C4-2B (cell line): ENCODE measurements at regions not wholly inside any gene's neighbourhood (a gene's known extent, or its start where the extent isn't known, plus 50 kb on each side); places are given as distances from the start of the nearest gene placed in this dataset.

Experiments used
- H3K27ac ChIP-seq: fragments of 450-650 bp; 2 replicates; pipeline ENCODE4 v1.5.1; 2017
- ZFX ChIP-seq: fragments of 450-650 bp; IDR thresholded peaks from 2 replicates; pipeline ENCODE4 v1.6.1; 2017
- TF ChIP-seq, protein P1 (sequence below): fragments of 450-650 bp; conservative IDR thresholded peaks from 2 replicates; pipeline ENCODE4 v1.5.1; 2017; ENCODE audit warnings: mild to moderate bottlenecking

DNA sequence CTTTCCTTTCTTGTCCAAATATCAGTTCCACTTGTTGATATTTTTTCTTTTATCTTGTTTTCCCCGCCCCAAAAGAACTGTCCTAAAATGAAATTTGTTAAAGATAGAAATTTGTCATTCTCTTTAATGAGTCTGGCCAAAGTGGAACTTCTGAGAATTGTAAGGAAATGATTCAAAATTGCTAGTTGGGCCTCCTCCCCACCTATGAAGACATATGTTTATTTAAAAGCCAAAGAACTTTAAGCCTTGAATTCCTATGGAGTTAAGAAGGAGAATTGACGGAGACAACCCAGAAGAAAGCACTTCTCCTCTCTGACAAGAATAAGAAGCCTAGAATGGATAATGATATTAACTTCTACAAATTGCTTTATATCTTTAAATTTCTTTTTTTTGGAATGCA lies 59.1 kb upstream of the ALDH1A1 start:
- no peak for TF ChIP-seq ZFX
- TF ChIP-seq, protein P1, sequence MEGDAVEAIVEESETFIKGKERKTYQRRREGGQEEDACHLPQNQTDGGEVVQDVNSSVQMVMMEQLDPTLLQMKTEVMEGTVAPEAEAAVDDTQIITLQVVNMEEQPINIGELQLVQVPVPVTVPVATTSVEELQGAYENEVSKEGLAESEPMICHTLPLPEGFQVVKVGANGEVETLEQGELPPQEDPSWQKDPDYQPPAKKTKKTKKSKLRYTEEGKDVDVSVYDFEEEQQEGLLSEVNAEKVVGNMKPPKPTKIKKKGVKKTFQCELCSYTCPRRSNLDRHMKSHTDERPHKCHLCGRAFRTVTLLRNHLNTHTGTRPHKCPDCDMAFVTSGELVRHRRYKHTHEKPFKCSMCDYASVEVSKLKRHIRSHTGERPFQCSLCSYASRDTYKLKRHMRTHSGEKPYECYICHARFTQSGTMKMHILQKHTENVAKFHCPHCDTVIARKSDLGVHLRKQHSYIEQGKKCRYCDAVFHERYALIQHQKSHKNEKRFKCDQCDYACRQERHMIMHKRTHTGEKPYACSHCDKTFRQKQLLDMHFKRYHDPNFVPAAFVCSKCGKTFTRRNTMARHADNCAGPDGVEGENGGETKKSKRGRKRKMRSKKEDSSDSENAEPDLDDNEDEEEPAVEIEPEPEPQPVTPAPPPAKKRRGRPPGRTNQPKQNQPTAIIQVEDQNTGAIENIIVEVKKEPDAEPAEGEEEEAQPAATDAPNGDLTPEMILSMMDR = no peak
- no peak overlapping the region for H3K27ac ChIP-seq

DNA sequence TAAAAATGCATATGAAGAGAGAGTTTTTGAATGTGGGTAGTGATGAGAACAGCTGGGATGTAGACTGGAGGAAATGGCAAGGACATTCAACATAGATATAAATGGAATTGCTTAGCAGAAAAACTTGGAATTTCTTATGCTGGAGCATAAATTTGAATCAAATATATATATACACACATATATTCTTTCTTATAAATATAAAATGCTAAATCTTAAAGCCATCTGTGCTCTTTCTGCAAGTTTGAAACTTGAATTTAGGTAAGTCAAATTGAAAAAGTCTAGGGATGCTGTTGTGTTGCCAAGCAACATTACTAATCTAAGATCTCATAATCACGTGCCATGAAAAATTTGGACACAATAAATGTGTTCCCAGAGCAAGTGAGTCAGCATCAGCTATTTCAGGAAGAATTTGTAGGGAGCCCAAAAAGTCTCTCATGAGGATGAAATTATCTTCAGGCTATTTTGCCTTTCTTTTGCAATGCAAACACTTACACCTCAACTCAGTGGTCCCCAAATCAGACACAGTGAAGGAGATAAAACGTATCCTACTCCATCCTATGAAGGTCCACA lies 58.4 kb upstream of the ALDH1A1 start:
- TF ChIP-seq ZFX = no peak
- TF ChIP-seq, protein P1 = no peak
- H3K27ac ChIP-seq = no peak overlapping the region

DNA sequence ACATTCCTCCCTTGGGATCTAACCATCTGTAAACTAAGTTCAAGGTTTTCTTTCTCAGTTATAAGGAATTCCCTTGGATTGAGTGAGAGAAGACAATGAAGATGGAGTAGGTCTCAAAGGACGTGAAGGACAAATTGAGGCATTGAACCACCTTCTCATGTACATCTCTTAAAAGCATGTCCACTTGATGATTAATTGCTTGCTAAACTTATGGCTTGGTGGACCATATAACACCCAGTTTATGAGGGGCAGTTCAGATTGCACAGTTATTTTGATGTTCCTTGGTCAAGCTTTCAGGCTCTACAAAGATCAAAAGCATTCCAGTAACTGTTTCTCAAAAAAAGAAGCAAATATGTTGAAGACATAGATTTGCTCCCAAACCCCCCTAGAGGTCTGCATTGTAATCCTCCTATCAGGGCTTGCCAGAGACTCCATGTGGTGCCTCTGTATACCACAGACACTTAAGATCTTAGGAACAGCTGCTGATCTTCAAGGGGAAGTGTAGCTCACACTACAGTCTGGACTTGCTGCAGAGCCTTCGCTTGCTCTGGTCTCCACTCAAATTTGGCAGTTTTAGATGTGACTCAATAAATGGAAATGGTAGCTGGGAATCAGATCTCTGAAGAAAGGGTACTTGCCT lies 56.9 kb upstream of the ALDH1A1 start:
- TF ChIP-seq ZFX = no peak
- TF ChIP-seq, protein P1 = no peak

DNA sequence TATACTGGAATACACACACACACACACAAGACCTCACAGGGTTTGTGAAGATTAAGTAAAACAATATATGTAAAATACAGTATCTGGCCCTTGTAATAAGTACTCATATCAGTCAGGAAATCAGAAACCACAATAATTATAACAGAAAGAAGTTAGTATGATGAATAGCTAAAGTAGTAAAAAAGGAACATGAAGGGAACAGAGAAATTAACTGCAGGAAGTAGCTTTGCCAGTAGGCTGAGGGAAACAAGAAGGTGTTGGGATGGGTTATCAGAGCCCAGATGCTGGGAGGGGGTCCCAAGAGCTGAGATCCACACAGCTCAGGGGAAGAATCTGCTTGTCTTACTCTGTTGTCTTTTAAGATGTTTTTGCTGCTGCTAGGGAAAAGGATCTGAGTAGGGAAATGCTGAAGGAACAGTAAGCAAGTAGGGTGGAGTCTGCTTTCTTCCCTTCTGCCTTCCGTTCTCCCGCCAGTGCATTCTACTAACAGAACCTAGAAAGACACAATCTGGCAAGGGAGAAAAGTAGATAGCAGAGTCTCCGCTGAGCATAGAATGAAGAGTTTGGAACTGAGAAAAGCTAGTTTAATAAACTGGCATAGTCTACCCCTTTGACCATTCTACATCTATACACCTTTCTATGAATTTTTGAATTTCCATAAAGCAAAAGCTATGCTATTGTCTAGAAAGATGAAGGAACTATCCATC lies 55.3 kb upstream of the ALDH1A1 start:
- H3K27ac ChIP-seq = no peak overlapping the region
- TF ChIP-seq, protein P1 = no peak
- TF ChIP-seq ZFX = no peak

More for the DNA sequence above, 56.9 kb upstream of the ALDH1A1 start:
- no peak overlapping the region for H3K27ac ChIP-seq

DNA sequence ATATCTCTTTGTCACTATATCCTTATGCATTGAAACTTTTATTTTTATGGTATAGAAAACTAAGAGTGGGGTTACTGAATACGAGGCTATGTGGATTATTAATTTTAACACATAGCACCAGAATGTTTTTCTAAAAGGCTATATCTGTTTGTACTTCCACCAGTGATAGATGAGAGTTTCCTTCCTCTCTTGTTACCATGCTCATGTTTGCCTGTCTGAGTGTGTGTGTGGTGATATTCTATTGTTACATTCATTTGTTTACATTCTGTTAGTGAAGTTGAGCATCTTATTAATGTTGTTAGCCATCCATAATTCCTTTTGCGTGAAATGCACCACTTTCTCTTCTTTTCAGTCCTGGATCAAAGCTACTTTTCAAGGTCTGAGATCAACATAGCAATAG lies 54.1 kb upstream of the ALDH1A1 start:
- TF ChIP-seq, protein P1 = no peak
- TF ChIP-seq ZFX = no peak

More for the DNA sequence above, 54.1 kb upstream of the ALDH1A1 start:
- no peak overlapping the region for H3K27ac ChIP-seq
